ENCODE measurements at regions not wholly inside any gene's neighbourhood (a gene's known extent, or its start where the extent isn't known, plus 50 kb on each side); places are given as distances from the start of the nearest gene placed in this dataset.

DNA sequence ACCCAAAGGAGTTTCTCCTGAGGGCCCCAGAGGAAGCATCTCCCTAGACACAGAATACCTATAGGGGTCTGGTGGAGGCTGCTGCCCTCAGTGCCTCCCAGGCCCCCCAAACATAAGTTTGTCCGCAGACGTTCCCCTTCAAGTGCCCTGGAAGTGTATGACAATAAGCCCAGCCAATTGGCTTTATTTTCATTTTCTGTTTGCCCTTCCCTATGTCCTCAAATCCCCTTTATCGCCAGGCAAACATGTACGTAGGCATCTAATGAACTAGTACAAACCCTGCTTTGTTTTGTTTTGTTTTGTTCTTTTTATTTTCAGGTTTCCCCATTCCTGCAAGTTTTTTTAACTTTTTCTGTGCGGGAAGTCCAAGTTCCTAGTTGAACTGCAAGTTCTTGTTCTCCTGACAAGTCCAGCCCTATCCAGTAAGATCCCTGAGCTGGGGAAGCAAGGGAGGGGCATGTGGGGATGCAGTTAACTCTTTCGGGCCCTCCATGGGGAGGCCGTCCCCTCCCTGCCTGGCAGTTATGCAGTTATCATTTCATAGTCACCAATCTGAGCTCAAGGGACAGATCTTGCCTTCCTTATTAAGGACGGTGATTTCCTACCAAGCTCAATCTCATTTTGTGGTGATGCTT lies 141.9 kb downstream of the KCNA5 start:
- Mint-ChIP-seq H3K4me1 (ENCODE audit: unreplicated experiment) (no peaks in the 10 kb centered on the region), H3K27me3 (ENCODE audit: unreplicated experiment) (peaks cover 2% of the 10 kb centered on the region), H3K27ac (ENCODE audit: unreplicated experiment) (no peak overlapping the region), H3K36me3 (ENCODE audit: unreplicated experiment) (no peaks in the 10 kb centered on the region), H3K4me3 (ENCODE audit: unreplicated experiment) (no peak overlapping the region), H3K9me3 (ENCODE audit: unreplicated experiment) (no peaks in the 10 kb centered on the region)
- TF ChIP-seq, protein P1, sequence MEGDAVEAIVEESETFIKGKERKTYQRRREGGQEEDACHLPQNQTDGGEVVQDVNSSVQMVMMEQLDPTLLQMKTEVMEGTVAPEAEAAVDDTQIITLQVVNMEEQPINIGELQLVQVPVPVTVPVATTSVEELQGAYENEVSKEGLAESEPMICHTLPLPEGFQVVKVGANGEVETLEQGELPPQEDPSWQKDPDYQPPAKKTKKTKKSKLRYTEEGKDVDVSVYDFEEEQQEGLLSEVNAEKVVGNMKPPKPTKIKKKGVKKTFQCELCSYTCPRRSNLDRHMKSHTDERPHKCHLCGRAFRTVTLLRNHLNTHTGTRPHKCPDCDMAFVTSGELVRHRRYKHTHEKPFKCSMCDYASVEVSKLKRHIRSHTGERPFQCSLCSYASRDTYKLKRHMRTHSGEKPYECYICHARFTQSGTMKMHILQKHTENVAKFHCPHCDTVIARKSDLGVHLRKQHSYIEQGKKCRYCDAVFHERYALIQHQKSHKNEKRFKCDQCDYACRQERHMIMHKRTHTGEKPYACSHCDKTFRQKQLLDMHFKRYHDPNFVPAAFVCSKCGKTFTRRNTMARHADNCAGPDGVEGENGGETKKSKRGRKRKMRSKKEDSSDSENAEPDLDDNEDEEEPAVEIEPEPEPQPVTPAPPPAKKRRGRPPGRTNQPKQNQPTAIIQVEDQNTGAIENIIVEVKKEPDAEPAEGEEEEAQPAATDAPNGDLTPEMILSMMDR (IDR thresholded peaks at IDR 0.05) = no peak
- DNase-seq (ENCODE audit: extremely low spot score, unreplicated experiment) = no peak

DNA sequence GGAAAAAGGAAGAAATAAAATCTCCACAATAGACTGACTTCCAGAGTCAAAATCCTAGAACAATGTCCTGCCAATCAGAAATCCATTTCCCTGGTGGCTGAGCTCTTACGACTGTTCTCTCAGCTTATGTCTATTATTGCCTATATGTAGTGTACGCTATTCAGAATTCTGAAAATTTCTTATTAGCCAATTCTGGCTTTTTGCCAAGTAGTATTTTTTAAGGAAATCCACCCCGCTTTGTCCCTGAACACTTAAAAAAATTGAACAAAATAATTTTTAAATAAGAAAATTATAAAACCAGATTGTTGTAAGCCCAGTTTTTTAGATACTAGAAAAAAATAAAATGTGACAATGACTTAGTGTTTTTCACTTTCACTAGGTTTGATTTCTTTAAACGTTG lies 143.0 kb downstream of the KCNA5 start:
- Mint-ChIP-seq H3K27me3 (ENCODE audit: unreplicated experiment) (peaks cover 4% of the 10 kb centered on the region), H3K36me3 (ENCODE audit: unreplicated experiment) (no peaks in the 10 kb centered on the region), H3K4me1 (ENCODE audit: unreplicated experiment) (no peaks in the 10 kb centered on the region), H3K9me3 (ENCODE audit: unreplicated experiment) (no peaks in the 10 kb centered on the region), H3K27ac (ENCODE audit: unreplicated experiment) (no peak overlapping the region), H3K4me3 (ENCODE audit: unreplicated experiment) (no peak overlapping the region)
- no peak for DNase-seq (ENCODE audit: extremely low spot score, unreplicated experiment)
- TF ChIP-seq, protein P1 (IDR thresholded peaks at IDR 0.05) = no peak

DNA sequence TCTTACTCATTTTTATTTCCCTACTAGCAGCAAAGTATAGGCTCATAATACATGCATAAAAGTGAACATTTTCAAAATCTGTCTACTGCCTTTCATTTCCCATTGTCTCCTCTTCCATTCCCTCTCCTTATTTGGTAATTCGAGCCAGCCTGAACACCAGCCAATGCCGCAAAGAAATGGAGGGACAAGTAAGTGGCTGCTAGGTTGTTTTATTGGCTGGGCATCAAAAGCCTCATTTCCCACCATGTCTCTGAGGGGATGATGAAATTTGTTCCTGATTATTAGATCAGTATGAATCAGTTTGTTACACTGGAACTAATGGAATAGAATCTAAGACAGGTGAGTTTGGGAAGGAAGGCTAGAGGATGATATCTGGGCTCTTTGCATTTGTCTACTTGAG lies 143.5 kb downstream of the KCNA5 start:
- Mint-ChIP-seq H3K4me3 (ENCODE audit: unreplicated experiment) (no peak overlapping the region), H3K27me3 (ENCODE audit: unreplicated experiment) (peaks cover 7% of the 10 kb centered on the region), H3K27ac (ENCODE audit: unreplicated experiment) (no peak overlapping the region), H3K9me3 (ENCODE audit: unreplicated experiment) (no peaks in the 10 kb centered on the region), H3K4me1 (ENCODE audit: unreplicated experiment) (no peaks in the 10 kb centered on the region), H3K36me3 (ENCODE audit: unreplicated experiment) (no peaks in the 10 kb centered on the region)
- no peak for DNase-seq (ENCODE audit: extremely low spot score, unreplicated experiment)
- TF ChIP-seq, protein P1 (IDR thresholded peaks at IDR 0.05) = no peak

DNA sequence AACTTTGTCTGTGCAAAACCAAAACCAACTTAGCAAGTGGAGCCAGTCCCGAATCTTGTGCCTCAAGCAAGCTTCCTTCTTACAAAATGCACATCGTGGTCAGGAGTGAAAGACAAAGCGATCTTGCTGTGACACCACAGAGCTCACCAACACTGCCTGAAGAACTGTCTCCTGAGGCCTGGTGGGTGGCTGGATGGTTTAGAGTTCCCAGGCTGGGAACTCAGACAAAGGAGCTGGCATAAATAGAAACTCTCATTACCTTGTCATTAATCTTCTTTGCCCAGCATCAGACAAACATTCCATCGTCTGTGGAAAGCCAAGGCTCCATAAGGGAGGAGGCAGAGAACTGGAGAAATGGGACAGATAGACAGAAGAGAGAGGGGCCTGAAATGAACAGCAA lies 144.8 kb downstream of the KCNA5 start:
- DNase-seq (ENCODE audit: extremely low spot score, unreplicated experiment) = no peak
- peaks cover 12% of the 10 kb centered on the region for H3K27me3 Mint-ChIP-seq (ENCODE audit: unreplicated experiment)
- H3K9me3 Mint-ChIP-seq (ENCODE audit: unreplicated experiment) = no peaks in the 10 kb centered on the region
- TF ChIP-seq, protein P1 (IDR thresholded peaks at IDR 0.05) = no peak
- no peaks in the 10 kb centered on the region for H3K36me3 Mint-ChIP-seq (ENCODE audit: unreplicated experiment)
- H3K4me3 Mint-ChIP-seq (ENCODE audit: unreplicated experiment) = no peak overlapping the region
- no peaks in the 10 kb centered on the region for H3K4me1 Mint-ChIP-seq (ENCODE audit: unreplicated experiment)
- no peak overlapping the region for H3K27ac Mint-ChIP-seq (ENCODE audit: unreplicated experiment)

DNA sequence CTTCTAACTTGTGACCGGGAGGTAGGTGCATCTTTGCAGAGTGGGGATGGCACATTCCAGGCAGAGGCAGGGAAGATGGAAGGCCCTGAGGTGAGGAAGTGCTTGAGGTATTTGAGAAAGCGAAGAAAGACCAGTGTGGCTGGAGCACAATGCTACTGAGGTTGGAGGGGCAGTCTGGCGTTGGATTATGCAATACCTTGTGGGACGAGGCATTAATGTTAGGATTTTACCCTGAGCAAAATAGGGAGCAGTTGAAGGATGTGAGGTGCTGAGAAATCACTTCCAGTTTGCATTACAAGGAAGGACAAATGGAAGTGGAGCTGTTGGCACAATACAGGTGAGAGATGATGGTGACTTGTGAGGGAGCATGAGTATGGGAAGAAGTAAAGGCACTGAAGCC lies 145.5 kb downstream of the KCNA5 start:
- Mint-ChIP-seq H3K27ac (ENCODE audit: unreplicated experiment) (no peak overlapping the region), H3K4me1 (ENCODE audit: unreplicated experiment) (no peaks in the 10 kb centered on the region), H3K9me3 (ENCODE audit: unreplicated experiment) (no peaks in the 10 kb centered on the region), H3K4me3 (ENCODE audit: unreplicated experiment) (no peak overlapping the region), H3K27me3 (ENCODE audit: unreplicated experiment) (peaks cover 13% of the 10 kb centered on the region), H3K36me3 (ENCODE audit: unreplicated experiment) (no peaks in the 10 kb centered on the region)
- TF ChIP-seq, protein P1 (IDR thresholded peaks at IDR 0.05) = no peak
- no peak for DNase-seq (ENCODE audit: extremely low spot score, unreplicated experiment)

Measured in osteocyte (in vitro differentiated cells).